ENCODE measurements at regions not wholly inside any gene's neighbourhood (a gene's known extent, or its start where the extent isn't known, plus 50 kb on each side); places are given as distances from the start of the nearest gene placed in this dataset.

DNA sequence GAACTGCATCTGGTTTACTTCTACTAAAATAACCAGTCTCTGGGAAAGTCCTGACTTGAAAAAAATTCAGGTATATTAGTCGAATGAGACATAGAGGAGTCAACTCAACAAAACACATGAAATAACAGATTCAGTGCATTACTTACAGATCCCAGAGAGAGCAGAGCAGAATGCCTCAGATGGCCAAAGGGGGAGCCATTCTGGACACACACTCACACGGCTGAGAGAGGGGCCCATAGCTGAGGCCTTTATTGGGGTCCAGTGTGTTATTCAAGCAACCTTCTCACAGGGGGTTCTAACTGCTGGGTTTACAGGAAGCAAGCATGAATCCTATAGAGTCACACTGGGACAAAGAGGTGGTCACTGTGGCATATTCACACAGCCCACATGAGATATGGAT is 135.1 kb upstream of the SNRPN start:
- no peaks in the 10 kb centered on the region for H3F3A ChIP-seq (ENCODE audit: insufficient read depth, low read depth)
- no TSS peak for BruUV-seq (replicated peaks)

GRCh38 chr15:24823473-24823872 is 131.3 kb upstream of the SNRPN start:
- Histone ChIP-seq H3K27ac (no peak overlapping the region), H3K79me2 (ENCODE audit: low read depth) (no peaks in the 10 kb centered on the region), H3K4me1 (replicated peaks; ENCODE audit: insufficient read depth) (no peaks in the 10 kb centered on the region), H3K27me3 (ENCODE audit: insufficient read depth, low read depth) (no peaks in the 10 kb centered on the region), H3K4me2 (no peak overlapping the region), H3K9me3 (ENCODE audit: insufficient read depth, low read depth) (no peaks in the 10 kb centered on the region), H3K36me3 (ENCODE audit: low read depth) (no peaks in the 10 kb centered on the region), H2AFZ (no peak overlapping the region), H3F3A (ENCODE audit: insufficient read depth, low read depth) (no peaks in the 10 kb centered on the region), H4K20me1 (ENCODE audit: insufficient read depth) (no peaks in the 10 kb centered on the region), H3K4me3 (no peak overlapping the region), H3K9me2 (ENCODE audit: insufficient read depth) (no peaks in the 10 kb centered on the region)
- BruUV-seq (replicated peaks), result no TSS peak
- intact Hi-C loops (cut with micrococcal nuclease; ENCODE audit: unreplicated experiment), result no loop called here
- TF ChIP-seq, protein P1, sequence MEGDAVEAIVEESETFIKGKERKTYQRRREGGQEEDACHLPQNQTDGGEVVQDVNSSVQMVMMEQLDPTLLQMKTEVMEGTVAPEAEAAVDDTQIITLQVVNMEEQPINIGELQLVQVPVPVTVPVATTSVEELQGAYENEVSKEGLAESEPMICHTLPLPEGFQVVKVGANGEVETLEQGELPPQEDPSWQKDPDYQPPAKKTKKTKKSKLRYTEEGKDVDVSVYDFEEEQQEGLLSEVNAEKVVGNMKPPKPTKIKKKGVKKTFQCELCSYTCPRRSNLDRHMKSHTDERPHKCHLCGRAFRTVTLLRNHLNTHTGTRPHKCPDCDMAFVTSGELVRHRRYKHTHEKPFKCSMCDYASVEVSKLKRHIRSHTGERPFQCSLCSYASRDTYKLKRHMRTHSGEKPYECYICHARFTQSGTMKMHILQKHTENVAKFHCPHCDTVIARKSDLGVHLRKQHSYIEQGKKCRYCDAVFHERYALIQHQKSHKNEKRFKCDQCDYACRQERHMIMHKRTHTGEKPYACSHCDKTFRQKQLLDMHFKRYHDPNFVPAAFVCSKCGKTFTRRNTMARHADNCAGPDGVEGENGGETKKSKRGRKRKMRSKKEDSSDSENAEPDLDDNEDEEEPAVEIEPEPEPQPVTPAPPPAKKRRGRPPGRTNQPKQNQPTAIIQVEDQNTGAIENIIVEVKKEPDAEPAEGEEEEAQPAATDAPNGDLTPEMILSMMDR (conservative IDR thresholded peaks at IDR 0.05), result no peak
- no peak for TF ChIP-seq EZH2 (IDR thresholded peaks at IDR 0.05; ENCODE audit: low read depth)
- CTCF ChIA-PET, result no interaction called here
- POLR2A ChIA-PET (ENCODE audit: unreplicated experiment), result no interaction called here
- DNase-seq, result no peak

More for the DNA sequence above, 135.1 kb upstream of the SNRPN start:
- H3K79me2 ChIP-seq (ENCODE audit: low read depth), result no peaks in the 10 kb centered on the region
- H2AFZ ChIP-seq, result no peak overlapping the region
- CTCF ChIA-PET, result no interaction called here
- intact Hi-C loops (cut with micrococcal nuclease; ENCODE audit: unreplicated experiment), result no loop called here
- POLR2A ChIA-PET (ENCODE audit: unreplicated experiment), result no interaction called here
- H4K20me1 ChIP-seq (ENCODE audit: insufficient read depth), result no peaks in the 10 kb centered on the region
- no peaks in the 10 kb centered on the region for H3K27me3 ChIP-seq (ENCODE audit: insufficient read depth, low read depth)
- DNase-seq, result no peak
- H3K9me2 ChIP-seq (ENCODE audit: insufficient read depth), result no peaks in the 10 kb centered on the region
- no peaks in the 10 kb centered on the region for H3K4me1 ChIP-seq (replicated peaks; ENCODE audit: insufficient read depth)
- H3K27ac ChIP-seq, result no peak overlapping the region
- no peak overlapping the region for H3K4me3 ChIP-seq
- H3K4me2 ChIP-seq, result no peak overlapping the region
- H3K36me3 ChIP-seq (ENCODE audit: low read depth), result no peaks in the 10 kb centered on the region
- no peaks in the 10 kb centered on the region for H3K9me3 ChIP-seq (ENCODE audit: insufficient read depth, low read depth)
- TF ChIP-seq, protein P1 (conservative IDR thresholded peaks at IDR 0.05), result no peak
- no peak for TF ChIP-seq EZH2 (IDR thresholded peaks at IDR 0.05; ENCODE audit: low read depth)

GRCh38 chr15:24832282-24832681 is 122.5 kb upstream of the SNRPN start:
- Histone ChIP-seq H3K27ac (no peak overlapping the region), H3K9me3 (ENCODE audit: insufficient read depth, low read depth) (no peaks in the 10 kb centered on the region), H4K20me1 (ENCODE audit: insufficient read depth) (no peaks in the 10 kb centered on the region), H3K27me3 (ENCODE audit: insufficient read depth, low read depth) (no peaks in the 10 kb centered on the region), H3K79me2 (ENCODE audit: low read depth) (no peaks in the 10 kb centered on the region), H3K4me3 (no peak overlapping the region), H3K36me3 (ENCODE audit: low read depth) (no peaks in the 10 kb centered on the region), H3F3A (ENCODE audit: insufficient read depth, low read depth) (no peaks in the 10 kb centered on the region), H3K4me1 (replicated peaks; ENCODE audit: insufficient read depth) (no peaks in the 10 kb centered on the region), H2AFZ (no peak overlapping the region), H3K4me2 (no peak overlapping the region), H3K9me2 (ENCODE audit: insufficient read depth) (no peaks in the 10 kb centered on the region)
- intact Hi-C loops (cut with micrococcal nuclease; ENCODE audit: unreplicated experiment), result no loop called here
- ChIA-PET POLR2A (ENCODE audit: unreplicated experiment) (no interaction called here), CTCF (no interaction called here)
- DNase-seq, result no peak
- no TSS peak for BruUV-seq (replicated peaks)
- TF ChIP-seq EZH2 (IDR thresholded peaks at IDR 0.05; ENCODE audit: low read depth), result no peak
- TF ChIP-seq, protein P1 (conservative IDR thresholded peaks at IDR 0.05), result no peak

All from PC-9 (cell line).